ENCODE measurements at regions not wholly inside any gene's neighbourhood (a gene's known extent, or its start where the extent isn't known, plus 50 kb on each side); places are given as distances from the start of the nearest gene placed in this dataset.

DNA sequence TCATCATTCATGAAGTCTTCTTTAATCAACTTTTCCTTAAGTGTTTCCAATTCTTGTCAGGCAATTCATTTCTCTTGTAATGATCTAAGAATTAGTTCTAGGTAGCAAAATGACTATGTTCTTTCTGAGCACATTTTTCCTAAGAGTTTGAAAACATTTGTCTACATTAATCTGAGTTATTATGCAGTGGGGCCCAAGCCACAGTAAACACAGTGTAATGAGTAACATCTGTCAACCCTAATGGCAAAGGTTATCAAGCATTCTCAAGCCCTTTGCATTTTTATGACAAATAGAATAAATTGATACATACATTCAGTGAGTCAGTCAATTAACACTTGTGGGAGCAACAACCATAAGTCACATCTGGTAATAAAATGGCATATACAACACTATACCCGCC is 106.7 kb upstream of the ZC3H12C start:
- H3K27me3 Mint-ChIP-seq (ENCODE audit: unreplicated experiment) = no peaks in the 10 kb centered on the region
- no TSS peak for BruUV-seq (replicated peaks)
- H3K9me3 Mint-ChIP-seq (ENCODE audit: low read depth, unreplicated experiment) = no peaks in the 10 kb centered on the region

DNA sequence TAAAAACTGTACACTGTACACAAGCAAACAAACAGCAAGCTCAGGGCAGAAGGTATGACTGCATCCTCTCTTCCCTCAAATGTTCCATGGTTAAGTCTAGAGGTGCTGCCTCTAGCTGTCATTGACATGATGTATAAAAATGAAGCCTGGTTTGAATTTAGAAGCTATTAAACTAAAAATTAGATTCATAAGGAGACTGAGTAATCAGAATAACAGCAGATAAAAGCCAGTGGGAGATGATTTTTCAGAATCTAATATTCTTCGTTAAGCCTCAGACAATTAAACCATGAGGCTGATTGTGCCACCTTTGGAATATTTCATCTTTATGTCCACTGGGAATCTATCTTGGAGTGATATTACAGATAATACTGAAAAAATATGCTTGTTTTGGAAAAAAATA is 101.4 kb upstream of the ZC3H12C start:
- H3K27me3 Mint-ChIP-seq (ENCODE audit: unreplicated experiment) = no peaks in the 10 kb centered on the region
- H3K4me3 Mint-ChIP-seq (ENCODE audit: low read depth, unreplicated experiment) = no peak overlapping the region
- intact Hi-C loops (cut with micrococcal nuclease; ENCODE audit: unreplicated experiment) = no loop called here
- TF ChIP-seq, protein P1, sequence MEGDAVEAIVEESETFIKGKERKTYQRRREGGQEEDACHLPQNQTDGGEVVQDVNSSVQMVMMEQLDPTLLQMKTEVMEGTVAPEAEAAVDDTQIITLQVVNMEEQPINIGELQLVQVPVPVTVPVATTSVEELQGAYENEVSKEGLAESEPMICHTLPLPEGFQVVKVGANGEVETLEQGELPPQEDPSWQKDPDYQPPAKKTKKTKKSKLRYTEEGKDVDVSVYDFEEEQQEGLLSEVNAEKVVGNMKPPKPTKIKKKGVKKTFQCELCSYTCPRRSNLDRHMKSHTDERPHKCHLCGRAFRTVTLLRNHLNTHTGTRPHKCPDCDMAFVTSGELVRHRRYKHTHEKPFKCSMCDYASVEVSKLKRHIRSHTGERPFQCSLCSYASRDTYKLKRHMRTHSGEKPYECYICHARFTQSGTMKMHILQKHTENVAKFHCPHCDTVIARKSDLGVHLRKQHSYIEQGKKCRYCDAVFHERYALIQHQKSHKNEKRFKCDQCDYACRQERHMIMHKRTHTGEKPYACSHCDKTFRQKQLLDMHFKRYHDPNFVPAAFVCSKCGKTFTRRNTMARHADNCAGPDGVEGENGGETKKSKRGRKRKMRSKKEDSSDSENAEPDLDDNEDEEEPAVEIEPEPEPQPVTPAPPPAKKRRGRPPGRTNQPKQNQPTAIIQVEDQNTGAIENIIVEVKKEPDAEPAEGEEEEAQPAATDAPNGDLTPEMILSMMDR (IDR thresholded peaks at IDR 0.05; ENCODE audit: unreplicated experiment) = no peak
- H3K9me3 Mint-ChIP-seq (ENCODE audit: low read depth, unreplicated experiment) = no peaks in the 10 kb centered on the region
- no peaks in the 10 kb centered on the region for H3K36me3 Mint-ChIP-seq (ENCODE audit: insufficient read depth, unreplicated experiment)
- CTCF ChIA-PET = no interaction called here
- no peak for DNase-seq
- H3K27ac Mint-ChIP-seq (ENCODE audit: unreplicated experiment) = no peak overlapping the region
- BruUV-seq (replicated peaks) = no TSS peak
- no peaks in the 10 kb centered on the region for H3K4me1 Mint-ChIP-seq (ENCODE audit: low read depth, unreplicated experiment)

More for the DNA sequence above, 106.7 kb upstream of the ZC3H12C start:
- Mint-ChIP-seq H3K36me3 (ENCODE audit: insufficient read depth, unreplicated experiment) (no peaks in the 10 kb centered on the region), H3K27ac (ENCODE audit: unreplicated experiment) (no peak overlapping the region), H3K4me3 (ENCODE audit: low read depth, unreplicated experiment) (no peak overlapping the region), H3K4me1 (ENCODE audit: low read depth, unreplicated experiment) (no peaks in the 10 kb centered on the region)
- intact Hi-C loops (cut with micrococcal nuclease; ENCODE audit: unreplicated experiment) = no loop called here
- TF ChIP-seq, protein P1 (IDR thresholded peaks at IDR 0.05; ENCODE audit: unreplicated experiment) = no peak
- no peak for DNase-seq
- CTCF ChIA-PET = no interaction called here

DNA sequence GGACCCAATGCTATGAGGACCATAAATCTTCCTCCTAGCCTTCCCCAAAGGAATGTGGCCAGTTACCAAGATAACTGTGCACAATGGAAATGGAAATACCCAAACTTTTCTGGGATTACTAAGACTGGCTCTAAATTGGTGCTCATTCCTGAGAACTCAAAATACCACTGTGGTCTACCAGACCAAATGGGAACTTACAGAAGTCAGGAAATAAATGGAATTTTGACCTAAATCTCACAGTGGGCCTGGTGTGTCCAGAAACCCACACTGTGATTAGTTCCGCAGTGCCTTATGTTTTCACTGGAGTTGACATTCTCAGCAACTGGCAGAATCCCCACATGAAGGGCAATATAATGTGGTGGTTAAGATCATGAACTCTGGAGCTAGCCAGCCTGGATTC is 99.4 kb upstream of the ZC3H12C start:
- no TSS peak for BruUV-seq (replicated peaks)
- CTCF ChIA-PET = no interaction called here

GRCh38 chr11:109994907-109995306 is 98.3 kb upstream of the ZC3H12C start:
- Mint-ChIP-seq H3K27ac (ENCODE audit: unreplicated experiment) (no peak overlapping the region), H3K4me3 (ENCODE audit: low read depth, unreplicated experiment) (no peak overlapping the region), H3K4me1 (ENCODE audit: low read depth, unreplicated experiment) (no peaks in the 10 kb centered on the region), H3K27me3 (ENCODE audit: unreplicated experiment) (no peaks in the 10 kb centered on the region), H3K9me3 (ENCODE audit: low read depth, unreplicated experiment) (no peaks in the 10 kb centered on the region), H3K36me3 (ENCODE audit: insufficient read depth, unreplicated experiment) (no peaks in the 10 kb centered on the region)
- no peak for DNase-seq
- CTCF ChIA-PET = no interaction called here
- intact Hi-C loops (cut with micrococcal nuclease; ENCODE audit: unreplicated experiment) = no loop called here
- TF ChIP-seq, protein P1 (IDR thresholded peaks at IDR 0.05; ENCODE audit: unreplicated experiment) = no peak
- BruUV-seq (replicated peaks) = no TSS peak

More for the DNA sequence above, 99.4 kb upstream of the ZC3H12C start:
- Mint-ChIP-seq H3K9me3 (ENCODE audit: low read depth, unreplicated experiment) (no peaks in the 10 kb centered on the region), H3K27me3 (ENCODE audit: unreplicated experiment) (no peaks in the 10 kb centered on the region), H3K27ac (ENCODE audit: unreplicated experiment) (no peak overlapping the region), H3K36me3 (ENCODE audit: insufficient read depth, unreplicated experiment) (no peaks in the 10 kb centered on the region), H3K4me1 (ENCODE audit: low read depth, unreplicated experiment) (no peaks in the 10 kb centered on the region), H3K4me3 (ENCODE audit: low read depth, unreplicated experiment) (no peak overlapping the region)
- TF ChIP-seq, protein P1 (IDR thresholded peaks at IDR 0.05; ENCODE audit: unreplicated experiment) = no peak
- intact Hi-C loops (cut with micrococcal nuclease; ENCODE audit: unreplicated experiment) = no loop called here
- DNase-seq = no peak

DNA sequence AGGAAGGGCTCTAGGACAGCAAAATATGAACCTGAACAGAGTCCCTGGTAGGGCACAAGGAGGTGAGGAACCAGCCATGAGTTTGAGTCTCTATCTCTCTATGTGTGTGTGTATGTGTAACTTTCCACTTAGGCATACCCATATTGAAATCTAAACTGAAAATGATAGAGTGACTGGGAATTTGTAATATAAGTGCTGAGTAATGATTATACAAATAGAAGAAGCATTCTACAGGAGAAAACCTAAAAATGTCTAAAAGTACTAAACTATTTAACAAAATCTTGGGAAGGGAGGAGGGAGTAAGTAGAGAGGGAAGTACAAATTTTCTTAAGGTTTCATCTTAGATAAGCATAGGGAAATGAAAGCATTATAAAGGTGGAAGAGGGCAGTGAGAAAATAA is 97.1 kb upstream of the ZC3H12C start:
- Mint-ChIP-seq H3K27ac (ENCODE audit: unreplicated experiment) (no peak overlapping the region), H3K27me3 (ENCODE audit: unreplicated experiment) (no peaks in the 10 kb centered on the region), H3K4me1 (ENCODE audit: low read depth, unreplicated experiment) (no peaks in the 10 kb centered on the region), H3K36me3 (ENCODE audit: insufficient read depth, unreplicated experiment) (no peaks in the 10 kb centered on the region), H3K9me3 (ENCODE audit: low read depth, unreplicated experiment) (no peaks in the 10 kb centered on the region), H3K4me3 (ENCODE audit: low read depth, unreplicated experiment) (no peak overlapping the region)
- TF ChIP-seq, protein P1 (IDR thresholded peaks at IDR 0.05; ENCODE audit: unreplicated experiment) = no peak
- CTCF ChIA-PET = no interaction called here
- no TSS peak for BruUV-seq (replicated peaks)
- intact Hi-C loops (cut with micrococcal nuclease; ENCODE audit: unreplicated experiment) = no loop called here
- DNase-seq = no peak

All from Calu3 (cell line).